PC-3 (cell line): ENCODE measurements at regions not wholly inside any gene's neighbourhood (a gene's known extent, or its start where the extent isn't known, plus 50 kb on each side); places are given as distances from the start of the nearest gene placed in this dataset.
"Not testable (repeated sequence)": the region's sequence is repeated elsewhere in the genome, so short reads cannot be mapped to it uniquely, and the experiment has no call there.

Experiments
- EZH2phosphoT487 ChIP-seq: fragments of 300-600 bp; sonication (generic); IDR thresholded peaks from 2 replicates; pipeline ENCODE4 v1.6.1; 2018; ENCODE audit warnings: mild to moderate bottlenecking, antibody characterized with exemption, low read length, borderline replicate concordance
- TF ChIP-seq, protein P1 (sequence below): fragments of 300-600 bp; sonication (generic); conservative IDR thresholded peaks from 2 replicates; pipeline ENCODE4 v1.5.1; 2017; ENCODE audit warnings: antibody characterized with exemption, low read depth, mild to moderate bottlenecking, low read length

- TF ChIP-seq, protein P1, sequence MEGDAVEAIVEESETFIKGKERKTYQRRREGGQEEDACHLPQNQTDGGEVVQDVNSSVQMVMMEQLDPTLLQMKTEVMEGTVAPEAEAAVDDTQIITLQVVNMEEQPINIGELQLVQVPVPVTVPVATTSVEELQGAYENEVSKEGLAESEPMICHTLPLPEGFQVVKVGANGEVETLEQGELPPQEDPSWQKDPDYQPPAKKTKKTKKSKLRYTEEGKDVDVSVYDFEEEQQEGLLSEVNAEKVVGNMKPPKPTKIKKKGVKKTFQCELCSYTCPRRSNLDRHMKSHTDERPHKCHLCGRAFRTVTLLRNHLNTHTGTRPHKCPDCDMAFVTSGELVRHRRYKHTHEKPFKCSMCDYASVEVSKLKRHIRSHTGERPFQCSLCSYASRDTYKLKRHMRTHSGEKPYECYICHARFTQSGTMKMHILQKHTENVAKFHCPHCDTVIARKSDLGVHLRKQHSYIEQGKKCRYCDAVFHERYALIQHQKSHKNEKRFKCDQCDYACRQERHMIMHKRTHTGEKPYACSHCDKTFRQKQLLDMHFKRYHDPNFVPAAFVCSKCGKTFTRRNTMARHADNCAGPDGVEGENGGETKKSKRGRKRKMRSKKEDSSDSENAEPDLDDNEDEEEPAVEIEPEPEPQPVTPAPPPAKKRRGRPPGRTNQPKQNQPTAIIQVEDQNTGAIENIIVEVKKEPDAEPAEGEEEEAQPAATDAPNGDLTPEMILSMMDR: not testable (repeated sequence)
- TF ChIP-seq EZH2phosphoT487: not testable (repeated sequence)
Observed at GRCh38 chr7:76879733-76880288, 152.3 kb downstream of the SPDYE17 start.
